Hepatocyte (in vitro differentiated cells): ENCODE measurements at regions not wholly inside any gene's neighbourhood (a gene's known extent, or its start where the extent isn't known, plus 50 kb on each side); places are given as distances from the start of the nearest gene placed in this dataset.

Experiments used
- EZH2 ChIP-seq: fragments of 200-600 bp; sonication (generic); IDR thresholded peaks from 2 replicates; pipeline ENCODE4 v1.6.1; 2016; ENCODE audit warnings: antibody characterized with exemption, mild to moderate bottlenecking, borderline replicate concordance
- TF ChIP-seq, protein P1 (sequence below): fragments of 200-600 bp; sonication (generic); IDR thresholded peaks from 2 replicates; pipeline ENCODE4 v1.5.1; 2016; ENCODE audit warnings: antibody characterized with exemption, mild to moderate bottlenecking; ENCODE audit not compliant: poor library complexity

GRCh38 chr11:110837603-110838002 is 125.4 kb upstream of the ARHGAP20 start:
- TF ChIP-seq, protein P1, sequence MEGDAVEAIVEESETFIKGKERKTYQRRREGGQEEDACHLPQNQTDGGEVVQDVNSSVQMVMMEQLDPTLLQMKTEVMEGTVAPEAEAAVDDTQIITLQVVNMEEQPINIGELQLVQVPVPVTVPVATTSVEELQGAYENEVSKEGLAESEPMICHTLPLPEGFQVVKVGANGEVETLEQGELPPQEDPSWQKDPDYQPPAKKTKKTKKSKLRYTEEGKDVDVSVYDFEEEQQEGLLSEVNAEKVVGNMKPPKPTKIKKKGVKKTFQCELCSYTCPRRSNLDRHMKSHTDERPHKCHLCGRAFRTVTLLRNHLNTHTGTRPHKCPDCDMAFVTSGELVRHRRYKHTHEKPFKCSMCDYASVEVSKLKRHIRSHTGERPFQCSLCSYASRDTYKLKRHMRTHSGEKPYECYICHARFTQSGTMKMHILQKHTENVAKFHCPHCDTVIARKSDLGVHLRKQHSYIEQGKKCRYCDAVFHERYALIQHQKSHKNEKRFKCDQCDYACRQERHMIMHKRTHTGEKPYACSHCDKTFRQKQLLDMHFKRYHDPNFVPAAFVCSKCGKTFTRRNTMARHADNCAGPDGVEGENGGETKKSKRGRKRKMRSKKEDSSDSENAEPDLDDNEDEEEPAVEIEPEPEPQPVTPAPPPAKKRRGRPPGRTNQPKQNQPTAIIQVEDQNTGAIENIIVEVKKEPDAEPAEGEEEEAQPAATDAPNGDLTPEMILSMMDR = no peak
- no peak for TF ChIP-seq EZH2
